Left lobe of liver (tissue), 2 donors: ENCODE measurements at regions not wholly inside any gene's neighbourhood (a gene's known extent, or its start where the extent isn't known, plus 50 kb on each side); places are given as distances from the start of the nearest gene placed in this dataset.

Source experiments
- ATAC-seq: fragments of 200-7000 bp; cut with Tn5 transposase; one replicate; pipeline ENCODE4 v1.9.1; 2020; ENCODE audit warnings: mild to moderate bottlenecking, moderate library complexity
- DNase-seq: peaks from one replicate; pipeline ENCODE4 v3.0.0-alpha.2; 2020; ENCODE audit warnings: low spot score
- donor health status: DM: no; HTN: no; CAD: no; lungs with moderate emphysema.
- donor health status: DM: no; HTN: yes; CAD: no.

GRCh38 chr6:109315341-109316110 lies 66.7 kb downstream of the CD164 start:
- DNase-seq (no peak), ATAC-seq (no peak)

GRCh38 chr6:109314313-109314712 lies 68.0 kb downstream of the CD164 start:
- ATAC-seq (no peak), DNase-seq (no peak)

GRCh38 chr6:109313139-109313538 lies 69.1 kb downstream of the CD164 start:
- peak; percentile 55 for ATAC-seq
- no peak for DNase-seq

- no peak for DNase-seq
- ATAC-seq, result no peak
Observed at GRCh38 chr6:109311471-109311870, 70.8 kb downstream of the CD164 start.

GRCh38 chr6:109309917-109310316 lies 72.3 kb downstream of the CD164 start:
- DNase-seq (no peak), ATAC-seq (no peak)

- ATAC-seq (peak; percentile 90), DNase-seq (peak; percentile 59)
Observed at GRCh38 chr6:109308018-109308492, 74.2 kb downstream of the CD164 start.

GRCh38 chr6:109306733-109307132 lies 75.5 kb downstream of the CD164 start:
- ATAC-seq, result no peak
- no peak for DNase-seq

GRCh38 chr6:109305028-109305427 lies 77.2 kb downstream of the CD164 start:
- ATAC-seq (no peak), DNase-seq (no peak)

- DNase-seq, result no peak
Observed at GRCh38 chr6:109304284-109305015, 77.8 kb downstream of the CD164 start.

GRCh38 chr6:109303640-109304283 lies 78.5 kb downstream of the CD164 start:
- no peak for ATAC-seq

More at GRCh38 chr6:109304284-109305015, 77.8 kb downstream of the CD164 start:
- peak; percentile 9 for ATAC-seq

GRCh38 chr6:109303164-109303563 lies 79.1 kb downstream of the CD164 start:
- DNase-seq, result no peak
- ATAC-seq, result no peak

More at GRCh38 chr6:109303640-109304283, 78.5 kb downstream of the CD164 start:
- DNase-seq, result no peak

- DNase-seq, result no peak
- no peak for ATAC-seq
Observed at GRCh38 chr6:109302176-109302575, 80.1 kb downstream of the CD164 start.

GRCh38 chr6:109301418-109301817 lies 80.8 kb downstream of the CD164 start:
- DNase-seq (no peak), ATAC-seq (no peak)

GRCh38 chr6:109300874-109301273 lies 81.4 kb downstream of the CD164 start:
- DNase-seq (no peak), ATAC-seq (no peak)

GRCh38 chr6:109299776-109300564 lies 82.3 kb downstream of the CD164 start:
- ATAC-seq, result peak; percentile 24

GRCh38 chr6:109299265-109299607 lies 83.0 kb downstream of the CD164 start:
- DNase-seq, result no peak
- no peak for ATAC-seq

More at GRCh38 chr6:109299776-109300564, 82.3 kb downstream of the CD164 start:
- DNase-seq, result no peak

- no peak for ATAC-seq
- DNase-seq, result no peak
Observed at GRCh38 chr6:109298605-109299264, 83.5 kb downstream of the CD164 start.

GRCh38 chr6:109297406-109298110 lies 84.7 kb downstream of the CD164 start:
- DNase-seq (no peak), ATAC-seq (no peak)

GRCh38 chr6:109296971-109297372 lies 85.3 kb downstream of the CD164 start:
- ATAC-seq, result no peak

GRCh38 chr6:109296452-109296851 lies 85.8 kb downstream of the CD164 start:
- ATAC-seq (no peak), DNase-seq (no peak)

More at GRCh38 chr6:109296971-109297372, 85.3 kb downstream of the CD164 start:
- DNase-seq, result no peak
